Upper lobe of left lung (tissue), 6 donors: ENCODE measurements at regions not wholly inside any gene's neighbourhood (a gene's known extent, or its start where the extent isn't known, plus 50 kb on each side); places are given as distances from the start of the nearest gene placed in this dataset.

Experiments used
- ATAC-seq, 2 donors: fragments of 200-7000 bp; cut with Tn5 transposase; one replicate each; pipeline ENCODE4 v1.9.1; 2022; ENCODE audit warnings: mild to moderate bottlenecking in 2 of 2, moderate library complexity in 2 of 2; ENCODE audit not compliant: low FRiP score in 2 of 2
- DNase-seq, 2 donors: peaks; one replicate each; pipeline ENCODE4 v3.0.0-alpha.2; 2019 to 2020
- H3K27ac ChIP-seq, 4 donors: fragments of 200-600 bp; sonication (generic); one replicate each; pipeline ENCODE4 v1.5.1; 2016 to 2019
- H3K27me3 ChIP-seq, 4 donors: fragments of 200-600 bp; sonication (generic); one replicate each; pipeline ENCODE4 v1.5.1; 2017 to 2019
- H3K36me3 ChIP-seq, 4 donors: fragments of 200-600 bp; sonication (generic); one replicate each; pipeline ENCODE4 v1.5.1; 2016 to 2019
- H3K4me1 ChIP-seq, 4 donors: fragments of 200-600 bp; sonication (generic); one replicate each; pipeline ENCODE4 v1.5.1; 2018 to 2019
- H3K4me3 ChIP-seq, 4 donors: fragments of 200-600 bp; sonication (generic); one replicate each; pipeline ENCODE4 v1.5.1; 2017 to 2019; ENCODE audit warnings: mild to moderate bottlenecking in 2 of 4, moderate library complexity in 1 of 4
- H3K9me3 ChIP-seq, 4 donors: fragments of 200-600 bp; sonication (generic); one replicate each; pipeline ENCODE4 v1.5.1; 2018 to 2019
- EP300 ChIP-seq, 4 donors: sonication (generic); formaldehyde crosslinking; IDR thresholded peaks; one replicate each; pipeline ENCODE4 v1.5.1; 2017; ENCODE audit warnings: antibody characterized with exemption in 4 of 4, control low read depth in 2 of 4
- POLR2A ChIP-seq, 4 donors: fragments of 450-650 bp; IDR thresholded peaks; one replicate each; pipeline ENCODE4 v1.5.1; 2016 to 2017; ENCODE audit warnings: antibody characterized with exemption in 4 of 4, mild to moderate bottlenecking in 2 of 4
- POLR2AphosphoS5 ChIP-seq, 2 donors: sonication (generic); formaldehyde crosslinking; IDR thresholded peaks; one replicate each; pipeline ENCODE4 v1.5.1; 2017; ENCODE audit warnings: antibody characterized with exemption in 2 of 2
- WGBS, 2 donors: methylation state at CpG; one replicate each; pipeline ENCODE4 v1.1.5; 2017 to 2018; 5-methylcytosine and 5-hydroxymethylcytosine counted together
- TF ChIP-seq, protein P1 (sequence below), 6 experiments: fragments of 450-650 bp in 4 of 6; fragments of 200-600 bp in 2 of 6; sonication (generic) in 2 of 6; IDR thresholded peaks; one replicate each; pipeline ENCODE4 v1.5.1; 2016 to 2019; ENCODE audit warnings: antibody characterized with exemption in 6 of 6
- donor health status: DM: no; HTN: no; CAD: no; lungs with moderate emphysema.
- donor health status: DM: no; HTN: yes; CAD: no; lungs with severe emphysema.

DNA sequence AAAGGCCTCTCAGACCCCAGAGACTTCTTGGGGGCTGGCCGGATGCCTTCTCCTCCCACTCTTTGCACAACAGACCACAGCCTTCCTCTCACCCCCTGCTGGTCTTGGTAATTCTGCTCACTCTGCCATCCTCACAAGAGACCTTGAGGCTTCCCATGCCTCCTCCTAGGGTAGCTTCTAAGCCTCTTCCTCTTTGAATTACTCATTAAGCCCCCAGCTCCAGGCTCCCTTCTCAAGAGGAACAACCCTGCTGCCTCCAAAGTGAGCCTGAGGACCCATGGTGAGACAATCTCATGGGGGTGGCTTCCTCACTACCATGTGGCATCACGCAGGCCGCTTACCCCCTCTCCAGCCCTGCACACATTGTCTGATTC lies 184.6 kb upstream of the SYT13 start:
- TF ChIP-seq POLR2A (IDR thresholded peaks at IDR 0.05): no peak
- ATAC-seq (no peak), DNase-seq (no peak)
- Histone ChIP-seq H3K27ac (no peak overlapping the region), H3K4me3 (no peak overlapping the region), H3K36me3 (no peaks in the 10 kb centered on the region), H3K27me3 (no peaks in the 10 kb centered on the region), H3K4me1 (peaks cover 0 to 5% (median 0%) of the 10 kb centered on the region in 4 donors), H3K9me3 (no peaks in the 10 kb centered on the region)
- WGBS, 2 donors: 83 to 87% methylated on average over 3 of the region's 3 CpGs

DNA sequence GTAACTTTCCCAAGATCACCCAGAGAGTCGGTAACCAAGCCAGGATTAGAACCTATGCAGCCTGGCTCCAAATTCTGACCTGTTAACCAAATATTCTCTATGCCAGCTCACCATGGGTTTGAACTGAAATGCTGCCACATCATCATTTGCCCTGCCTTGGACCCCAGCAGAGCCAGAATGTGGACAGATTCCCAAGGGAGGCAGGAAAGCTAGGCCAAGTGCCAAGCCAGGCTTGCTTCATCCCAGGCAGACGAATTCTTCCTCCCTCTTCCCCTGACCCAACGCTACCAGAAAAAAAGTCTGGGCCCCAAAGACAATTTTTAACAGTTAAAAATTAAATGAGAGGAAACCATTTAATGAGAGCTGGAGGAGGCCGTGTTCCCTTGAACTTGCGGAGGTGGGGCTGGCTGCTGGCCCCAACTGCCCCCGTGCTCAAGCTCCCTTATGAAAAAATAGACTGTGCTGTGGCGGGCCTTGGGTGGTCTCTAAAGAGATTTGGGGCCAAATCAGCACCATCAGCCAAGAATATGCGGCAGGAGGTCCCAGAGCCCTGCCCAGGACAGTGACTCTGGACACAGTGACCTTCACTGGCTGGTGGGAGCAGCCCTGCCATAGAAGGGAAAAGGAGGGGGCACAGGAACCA lies 184.1 kb upstream of the SYT13 start:
- no peak for TF ChIP-seq POLR2AphosphoS5 (IDR thresholded peaks at IDR 0.05)
- TF ChIP-seq POLR2A (IDR thresholded peaks at IDR 0.05): no peak
- TF ChIP-seq, protein P1, sequence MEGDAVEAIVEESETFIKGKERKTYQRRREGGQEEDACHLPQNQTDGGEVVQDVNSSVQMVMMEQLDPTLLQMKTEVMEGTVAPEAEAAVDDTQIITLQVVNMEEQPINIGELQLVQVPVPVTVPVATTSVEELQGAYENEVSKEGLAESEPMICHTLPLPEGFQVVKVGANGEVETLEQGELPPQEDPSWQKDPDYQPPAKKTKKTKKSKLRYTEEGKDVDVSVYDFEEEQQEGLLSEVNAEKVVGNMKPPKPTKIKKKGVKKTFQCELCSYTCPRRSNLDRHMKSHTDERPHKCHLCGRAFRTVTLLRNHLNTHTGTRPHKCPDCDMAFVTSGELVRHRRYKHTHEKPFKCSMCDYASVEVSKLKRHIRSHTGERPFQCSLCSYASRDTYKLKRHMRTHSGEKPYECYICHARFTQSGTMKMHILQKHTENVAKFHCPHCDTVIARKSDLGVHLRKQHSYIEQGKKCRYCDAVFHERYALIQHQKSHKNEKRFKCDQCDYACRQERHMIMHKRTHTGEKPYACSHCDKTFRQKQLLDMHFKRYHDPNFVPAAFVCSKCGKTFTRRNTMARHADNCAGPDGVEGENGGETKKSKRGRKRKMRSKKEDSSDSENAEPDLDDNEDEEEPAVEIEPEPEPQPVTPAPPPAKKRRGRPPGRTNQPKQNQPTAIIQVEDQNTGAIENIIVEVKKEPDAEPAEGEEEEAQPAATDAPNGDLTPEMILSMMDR (IDR thresholded peaks at IDR 0.05): no peak
- no peak for TF ChIP-seq EP300 (IDR thresholded peaks at IDR 0.05)
- no peak for ATAC-seq
- H3K27ac ChIP-seq: no peak overlapping the region
- peaks cover 0 to 5% (median 0%) of the 10 kb centered on the region in 4 donors for H3K4me1 ChIP-seq
- no peaks in the 10 kb centered on the region for H3K27me3 ChIP-seq
- no peaks in the 10 kb centered on the region for H3K9me3 ChIP-seq
- H3K36me3 ChIP-seq: no peaks in the 10 kb centered on the region
- H3K4me3 ChIP-seq: no peak overlapping the region
- WGBS, 2 donors: 61 to 66% methylated on average over 8 of the region's 8 CpGs
- no peak for DNase-seq

DNA sequence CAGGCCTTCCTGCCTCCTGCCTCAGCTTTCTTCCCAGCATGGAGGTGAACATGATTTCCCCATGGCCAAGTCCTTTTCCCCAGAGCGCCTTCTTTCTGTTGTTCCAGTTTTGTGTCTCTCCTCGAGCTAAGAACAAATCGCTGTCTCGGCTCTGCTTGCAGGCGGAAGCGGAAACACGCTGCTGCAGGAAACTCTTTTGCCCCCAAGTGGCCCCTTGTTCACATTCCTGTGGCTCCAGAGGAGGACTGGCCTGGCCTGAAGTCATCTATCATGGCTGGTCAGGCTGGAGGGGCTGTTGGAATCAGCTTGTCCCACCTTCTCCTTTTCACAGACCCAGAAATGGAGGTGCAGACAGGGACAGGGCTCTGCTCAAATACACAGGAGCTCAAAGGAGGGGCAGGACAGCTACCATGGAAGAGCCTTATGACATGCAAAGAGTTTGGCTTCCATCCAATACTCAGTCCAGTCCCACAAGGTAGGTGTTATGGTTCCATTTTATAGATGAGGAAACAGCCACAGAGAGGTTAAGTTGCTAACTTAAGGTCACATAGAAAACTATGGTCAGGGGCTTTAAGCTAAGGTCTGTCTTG lies 182.2 kb upstream of the SYT13 start:
- H3K27me3 ChIP-seq: no peaks in the 10 kb centered on the region
- H3K4me1 ChIP-seq: peaks cover 0 to 5% (median 0%) of the 10 kb centered on the region in 4 donors
- H3K36me3 ChIP-seq: no peaks in the 10 kb centered on the region
- no peaks in the 10 kb centered on the region for H3K9me3 ChIP-seq
- H3K27ac ChIP-seq: no peak overlapping the region
- DNase-seq (no peak), ATAC-seq (no peak)
- H3K4me3 ChIP-seq: no peak overlapping the region
- TF ChIP-seq POLR2A (IDR thresholded peaks at IDR 0.05) (no peak), EP300 (IDR thresholded peaks at IDR 0.05) (no peak), POLR2AphosphoS5 (IDR thresholded peaks at IDR 0.05) (no peak)
- TF ChIP-seq, protein P1 (IDR thresholded peaks at IDR 0.05): no peak
- WGBS, 2 donors: 31 to 69% methylated on average over 7 of the region's 7 CpGs

DNA sequence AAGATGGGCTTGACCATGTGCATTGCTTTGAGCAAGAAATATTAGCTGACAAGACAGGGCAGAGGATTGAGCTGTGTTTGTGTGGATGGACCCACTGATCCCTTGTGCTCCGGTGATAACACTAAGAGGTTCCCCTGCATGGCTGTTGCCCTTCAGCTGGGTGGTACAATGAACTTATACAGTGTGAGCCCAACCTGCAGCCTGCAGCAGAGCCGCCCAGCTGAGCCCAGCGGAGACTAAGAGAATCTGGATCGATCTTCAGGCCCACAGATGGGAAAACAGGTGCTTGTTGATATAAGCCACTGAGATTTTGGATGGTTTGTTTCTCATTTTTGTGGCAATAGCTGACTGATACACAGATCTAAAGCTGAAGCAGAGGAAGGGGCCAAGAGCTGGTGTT lies 177.4 kb upstream of the SYT13 start:
- Histone ChIP-seq H3K9me3 (no peaks in the 10 kb centered on the region), H3K4me3 (no peak overlapping the region), H3K27me3 (no peaks in the 10 kb centered on the region), H3K4me1 (peaks cover 0 to 5% (median 0%) of the 10 kb centered on the region in 4 donors), H3K36me3 (no peaks in the 10 kb centered on the region), H3K27ac (no peak overlapping the region)
- DNase-seq: no peak
- no peak for ATAC-seq
- TF ChIP-seq, protein P1 (IDR thresholded peaks at IDR 0.05): no peak
- TF ChIP-seq POLR2A (IDR thresholded peaks at IDR 0.05): no peak
- no peak for TF ChIP-seq EP300 (IDR thresholded peaks at IDR 0.05)
- no peak for TF ChIP-seq POLR2AphosphoS5 (IDR thresholded peaks at IDR 0.05)
- WGBS, 2 donors: 86 to 88% methylated on average over 4 of the region's 4 CpGs

DNA sequence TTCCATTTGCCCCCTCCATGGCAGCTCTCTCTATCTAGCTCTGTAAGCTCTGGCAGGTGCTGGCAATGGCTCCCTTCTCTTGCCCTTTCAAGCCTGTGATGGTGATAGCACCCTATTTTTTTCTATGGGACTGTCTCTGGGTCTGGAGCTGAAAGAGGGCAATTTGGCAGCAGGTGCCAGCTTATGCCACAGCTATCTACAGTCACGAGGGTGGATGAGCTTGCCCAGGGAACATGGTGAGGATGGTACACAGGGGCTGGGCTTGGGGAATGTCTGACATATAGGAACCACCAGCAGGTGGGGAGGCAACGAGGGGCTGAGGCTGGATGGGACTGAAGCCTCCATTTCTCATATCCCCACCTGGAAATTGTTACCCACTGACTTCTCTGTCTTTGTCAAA lies 175.4 kb upstream of the SYT13 start:
- H3K9me3 ChIP-seq: no peaks in the 10 kb centered on the region
- ATAC-seq: no peak
- no peak overlapping the region for H3K27ac ChIP-seq
- no peak for TF ChIP-seq POLR2AphosphoS5 (IDR thresholded peaks at IDR 0.05)
- no peak for TF ChIP-seq POLR2A (IDR thresholded peaks at IDR 0.05)
- TF ChIP-seq EP300 (IDR thresholded peaks at IDR 0.05): no peak
- TF ChIP-seq, protein P1 (IDR thresholded peaks at IDR 0.05): no peak
- DNase-seq: no peak
- WGBS, 2 donors: 65 to 68% methylated on average over 2 of the region's 2 CpGs
- H3K36me3 ChIP-seq: no peaks in the 10 kb centered on the region
- no peaks in the 10 kb centered on the region for H3K27me3 ChIP-seq
- H3K4me1 ChIP-seq: no peaks in the 10 kb centered on the region
- no peak overlapping the region for H3K4me3 ChIP-seq
